Transverse colon (tissue), 4 donors: ENCODE measurements at regions not wholly inside any gene's neighbourhood (a gene's known extent, or its start where the extent isn't known, plus 50 kb on each side); places are given as distances from the start of the nearest gene placed in this dataset.

Experiments used
- DNase-seq: peaks from one replicate; pipeline ENCODE4 v3.0.0-alpha.2; 2019
- H3K27ac ChIP-seq, 4 donors: fragments of 200-600 bp; sonication (generic); 2 replicates each; pipeline ENCODE4 v1.5.1; 2016 to 2018; ENCODE audit warnings: inconsistent platforms in 4 of 4
- H3K27me3 ChIP-seq: fragments of 200-600 bp; sonication (generic); 2 replicates; pipeline ENCODE4 v1.5.1; 2017; ENCODE audit warnings: inconsistent platforms
- H3K36me3 ChIP-seq, 4 donors: fragments of 200-600 bp; sonication (generic); 2 replicates each; pipeline ENCODE4 v1.5.1; 2017 to 2019; ENCODE audit warnings: inconsistent platforms in 4 of 4
- H3K4me1 ChIP-seq, 4 donors: fragments of 200-600 bp; sonication (generic); 2 replicates each; pipeline ENCODE4 v1.5.1; 2017 to 2020; ENCODE audit warnings: inconsistent platforms in 4 of 4
- H3K4me3 ChIP-seq, 4 donors: fragments of 200-600 bp; sonication (generic); 1 replicate in 1 of 4; 2 replicates in 3 of 4; pipeline versions ENCODE4 v1.5.1 to v1.6.1; 2017 to 2019; ENCODE audit warnings: inconsistent platforms in 4 of 4
- H3K9me3 ChIP-seq, 2 donors: fragments of 200-600 bp; sonication (generic); 2 replicates each; pipeline ENCODE4 v1.5.1; 2017 to 2019; ENCODE audit warnings: inconsistent platforms in 2 of 2
- CTCF ChIP-seq, 5 experiments: fragments of 200-600 bp in 3 of 5; fragments of 450-650 bp in 2 of 5; sonication (generic) in 3 of 5; IDR thresholded peaks; 1 replicate in 2 of 5; 2 replicates in 3 of 5; pipeline ENCODE4 v1.5.1; 2016 to 2017; ENCODE audit warnings: antibody characterized with exemption in 5 of 5, inconsistent platforms in 3 of 5, mild to moderate bottlenecking in 2 of 5, moderate library complexity in 1 of 5
- EP300 ChIP-seq: sonication (generic); formaldehyde crosslinking; IDR thresholded peaks from one replicate; pipeline ENCODE4 v1.6.1; 2017; ENCODE audit warnings: antibody characterized with exemption, low read depth
- POLR2A ChIP-seq: fragments of 450-650 bp; IDR thresholded peaks from one replicate; pipeline ENCODE4 v1.6.1; 2016; ENCODE audit warnings: antibody characterized with exemption, mild to moderate bottlenecking, moderate library complexity
- POLR2AphosphoS5 ChIP-seq, 3 donors: sonication (generic); formaldehyde crosslinking; IDR thresholded peaks; one replicate each; pipeline ENCODE4 v1.6.1; 2016; ENCODE audit warnings: antibody characterized with exemption in 3 of 3
- WGBS, 2 donors: methylation state at CpG; one replicate each; pipeline ENCODE4 v1.1.5; 2018; ENCODE audit warnings: low coverage in 1 of 2; 5-methylcytosine and 5-hydroxymethylcytosine counted together
- in situ Hi-C, 4 donors: fragments of 200-750 bp; cut with MboI; loops; one replicate each; pipeline versions ENCODE4 v1.15.0 to v1.15.1; 2017; ENCODE audit warnings: low sequenced_read_pairs in 3 of 4, low pct_ligation_motif_present in 1 of 4, low pct_unique_long_range_greater_than_20kb in 1 of 4
- intact Hi-C: fragments of 100-400 bp; cut with DNase I; formaldehyde crosslinking; loops from one replicate; pipeline ENCODE4 v1.15.1; 2023; ENCODE audit warnings: low total_unique reads

GRCh38 chr2:188875104-188875503, 99.1 kb upstream of the COL3A1 start:
- no peak for DNase-seq
- no peaks in the 10 kb centered on the region for H3K9me3 ChIP-seq
- H3K4me1 ChIP-seq: no peaks in the 10 kb centered on the region
- no peak overlapping the region for H3K27ac ChIP-seq
- TF ChIP-seq EP300: no peak
- TF ChIP-seq CTCF (IDR thresholded peaks at IDR 0.05): no peak
- no peak for TF ChIP-seq POLR2AphosphoS5 (IDR thresholded peaks at IDR 0.05)
- TF ChIP-seq POLR2A: no peak
- no peaks in the 10 kb centered on the region for H3K27me3 ChIP-seq
- 86 to 93% methylated on average over 6 of the region's 6 CpGs for WGBS, 2 donors
- intact Hi-C loops: no loop called here
- no peak overlapping the region for H3K4me3 ChIP-seq
- no peaks in the 10 kb centered on the region for H3K36me3 ChIP-seq
- in situ Hi-C loops: no loop called here

- no peak overlapping the region for H3K4me3 ChIP-seq
- in situ Hi-C loops: no loop called here
- no peak for TF ChIP-seq POLR2AphosphoS5 (IDR thresholded peaks at IDR 0.05)
- TF ChIP-seq EP300: no peak
- TF ChIP-seq CTCF (IDR thresholded peaks at IDR 0.05): no peak
- no peaks in the 10 kb centered on the region for H3K4me1 ChIP-seq
- no peaks in the 10 kb centered on the region for H3K9me3 ChIP-seq
- no peak for DNase-seq
- no peaks in the 10 kb centered on the region for H3K36me3 ChIP-seq
- H3K27me3 ChIP-seq: no peaks in the 10 kb centered on the region
- intact Hi-C loops: no loop called here
- no peak overlapping the region for H3K27ac ChIP-seq
Observed at GRCh38 chr2:188878716-188879115, 95.5 kb upstream of the COL3A1 start.

- no peaks in the 10 kb centered on the region for H3K9me3 ChIP-seq
- DNase-seq: no peak
- in situ Hi-C loops: no loop called here
- TF ChIP-seq CTCF (IDR thresholded peaks at IDR 0.05) (no peak), POLR2AphosphoS5 (IDR thresholded peaks at IDR 0.05) (no peak), EP300 (no peak), POLR2A (no peak)
- H3K27ac ChIP-seq: no peak overlapping the region
- no peaks in the 10 kb centered on the region for H3K36me3 ChIP-seq
- no peaks in the 10 kb centered on the region for H3K4me1 ChIP-seq
- intact Hi-C loops: no loop called here
- no peaks in the 10 kb centered on the region for H3K27me3 ChIP-seq
- H3K4me3 ChIP-seq: no peak overlapping the region
Observed at GRCh38 chr2:188880740-188881139, 93.4 kb upstream of the COL3A1 start.

GRCh38 chr2:188881434-188881833, 92.7 kb upstream of the COL3A1 start:
- no peak overlapping the region for H3K4me3 ChIP-seq
- H3K9me3 ChIP-seq: no peaks in the 10 kb centered on the region
- H3K27me3 ChIP-seq: no peaks in the 10 kb centered on the region
- in situ Hi-C loops (no loop called here), intact Hi-C loops (no loop called here)
- H3K27ac ChIP-seq: no peak overlapping the region
- H3K4me1 ChIP-seq: no peaks in the 10 kb centered on the region
- TF ChIP-seq POLR2AphosphoS5 (IDR thresholded peaks at IDR 0.05) (no peak), POLR2A (no peak), EP300 (no peak), CTCF (IDR thresholded peaks at IDR 0.05) (no peak)
- DNase-seq: no peak
- no peaks in the 10 kb centered on the region for H3K36me3 ChIP-seq
- WGBS, 2 donors: 61 to 78% methylated on average over 1 of the region's 1 CpG
